A549 (cell line): ENCODE measurements at regions not wholly inside any gene's neighbourhood (a gene's known extent, or its start where the extent isn't known, plus 50 kb on each side); places are given as distances from the start of the nearest gene placed in this dataset.
"Not testable (repeated sequence)": the region's sequence is repeated elsewhere in the genome, so short reads cannot be mapped to it uniquely, and the experiment has no call there.

ENCODE experiments used
- CEBPB ChIP-seq, 2 experiments: fragments of >200 bp in 1 of 2; sonication (Bioruptor Twin) in 1 of 2; formaldehyde crosslinking in 1 of 2; IDR thresholded peaks; 2 replicates each; pipeline ENCODE4 v1.6.1; 2012 to 2016
- EP300 ChIP-seq, 2 experiments: fragments of >200 bp; sonication (Bioruptor Twin); formaldehyde crosslinking; IDR thresholded peaks; 2 replicates in 1 of 2; 3 replicates in 1 of 2; pipeline ENCODE4 v1.6.1; 2016 to 2017
- FOSL2 ChIP-seq, 2 experiments: fragments of 450-650 bp in 1 of 2; fragments of >200 bp in 1 of 2; sonication (Bioruptor Twin) in 1 of 2; formaldehyde crosslinking; IDR thresholded peaks; 2 replicates each; pipeline versions ENCODE4 v1.5.0 to v1.6.1; 2016 to 2020; ENCODE audit warnings: mild to moderate bottlenecking in 1 of 2, moderate library complexity in 1 of 2
- HMGXB4 ChIP-seq: fragments of 250-450 bp; sonication (Bioruptor Pico); IDR thresholded peaks from 2 replicates; pipeline ENCODE4 v1.5.0; 2021; ENCODE audit warnings: mild to moderate bottlenecking, moderate library complexity, borderline replicate concordance
- KDM5A ChIP-seq: fragments of 200-600 bp; sonication (generic); IDR thresholded peaks from 2 replicates; pipeline ENCODE4 v1.6.1; 2016; ENCODE audit warnings: antibody characterized with exemption, mild to moderate bottlenecking
- MAX ChIP-seq: IDR thresholded peaks from 2 replicates; pipeline ENCODE4 v1.6.1; 2012
- POLR2A ChIP-seq: IDR thresholded peaks from 2 replicates; pipeline ENCODE4 v1.6.1; 2012; ENCODE audit warnings: mild to moderate bottlenecking, low read length
- TF ChIP-seq, protein P1 (sequence below): fragments of >200 bp; sonication (Bioruptor Twin); formaldehyde crosslinking; IDR thresholded peaks from 3 replicates; pipeline ENCODE4 v1.5.1; 2016

- not testable (repeated sequence) for TF ChIP-seq POLR2A; KDM5A; EP300 (IDR thresholded peaks at IDR 0.05); CEBPB (IDR thresholded peaks at IDR 0.05); HMGXB4 (CRISPR knock-in tag); FOSL2 (IDR thresholded peaks at IDR 0.05); FOSL2 (CRISPR knock-in tag; IDR thresholded peaks at IDR 0.05); MAX
- TF ChIP-seq, protein P1, sequence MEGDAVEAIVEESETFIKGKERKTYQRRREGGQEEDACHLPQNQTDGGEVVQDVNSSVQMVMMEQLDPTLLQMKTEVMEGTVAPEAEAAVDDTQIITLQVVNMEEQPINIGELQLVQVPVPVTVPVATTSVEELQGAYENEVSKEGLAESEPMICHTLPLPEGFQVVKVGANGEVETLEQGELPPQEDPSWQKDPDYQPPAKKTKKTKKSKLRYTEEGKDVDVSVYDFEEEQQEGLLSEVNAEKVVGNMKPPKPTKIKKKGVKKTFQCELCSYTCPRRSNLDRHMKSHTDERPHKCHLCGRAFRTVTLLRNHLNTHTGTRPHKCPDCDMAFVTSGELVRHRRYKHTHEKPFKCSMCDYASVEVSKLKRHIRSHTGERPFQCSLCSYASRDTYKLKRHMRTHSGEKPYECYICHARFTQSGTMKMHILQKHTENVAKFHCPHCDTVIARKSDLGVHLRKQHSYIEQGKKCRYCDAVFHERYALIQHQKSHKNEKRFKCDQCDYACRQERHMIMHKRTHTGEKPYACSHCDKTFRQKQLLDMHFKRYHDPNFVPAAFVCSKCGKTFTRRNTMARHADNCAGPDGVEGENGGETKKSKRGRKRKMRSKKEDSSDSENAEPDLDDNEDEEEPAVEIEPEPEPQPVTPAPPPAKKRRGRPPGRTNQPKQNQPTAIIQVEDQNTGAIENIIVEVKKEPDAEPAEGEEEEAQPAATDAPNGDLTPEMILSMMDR: not testable (repeated sequence)
These were observed 487.8 kb upstream of the TNP1 start for GRCh38 chr2:217347630-217348029.
